Right cardiac atrium (tissue), 5 donors: ENCODE measurements at regions not wholly inside any gene's neighbourhood (a gene's known extent, or its start where the extent isn't known, plus 50 kb on each side); places are given as distances from the start of the nearest gene placed in this dataset.

Experiments used
- ATAC-seq, 2 donors: fragments of 200-7000 bp; cut with Tn5 transposase; one replicate each; pipeline versions ENCODE4 v1.8.0 to v1.9.1; 2020; ENCODE audit warnings: moderate library complexity in 2 of 2, mild to moderate bottlenecking in 1 of 2
- DNase-seq, 3 donors: peaks; one replicate each; pipeline ENCODE4 v3.0.0-alpha.2; 2020
- H3K27ac ChIP-seq: one replicate; pipeline ENCODE4 v1.5.1; 2013; ENCODE audit warnings: mild to moderate bottlenecking, low read length, control low read depth, moderate library complexity
- H3K27me3 ChIP-seq: one replicate; pipeline ENCODE4 v1.6.1; 2013; ENCODE audit not compliant: control insufficient read depth, insufficient read depth
- H3K4me1 ChIP-seq: one replicate; pipeline ENCODE4 v1.6.1; 2013; ENCODE audit warnings: low read length; ENCODE audit not compliant: control insufficient read depth, insufficient read depth
- H3K4me3 ChIP-seq: one replicate; pipeline ENCODE4 v1.5.1; 2013; ENCODE audit warnings: low read length, control low read depth
- H3K9me3 ChIP-seq: one replicate; pipeline ENCODE4 v1.6.1; 2013; ENCODE audit warnings: low read length; ENCODE audit not compliant: control insufficient read depth
- whole genome bisulfite sequencing: extraction: QIAGEN DNeasy Blood & Tissue Kit; methylation state at CpG from one replicate; pipeline ENCODE4 v1.1.7; 2013; 5-methylcytosine and 5-hydroxymethylcytosine counted together
- intact Hi-C, 4 donors: fragments of 100-400 bp; cut with DNase I; formaldehyde crosslinking; loops; one replicate each; pipeline versions ENCODE4 v1.11.0 to v1.14.0; 2022 to 2023
- donor health status: healthy with polysubstance abuse.
- donor health status: DM: no; HTN: yes; CAD: no.
- donor health status: DM: no; HTN: no; CAD: no.
- donor health status: DM: no; HTN: yes; CAD: no; lungs with severe emphysema.
- donor health status: DM: yes; HTN: yes; CAD: no.

GRCh38 chr14:42192738-42193653, 586.3 kb downstream of the LRFN5 start:
- intact Hi-C loops, result no loop called here
- ATAC-seq (no peak), DNase-seq (no peak)
- H3K9me3 ChIP-seq, result no peaks in the 10 kb centered on the region
- no peak overlapping the region for H3K27ac ChIP-seq
- WGBS, result 43% methylated on average over 4 of the region's 4 CpGs
- no peaks in the 10 kb centered on the region for H3K27me3 ChIP-seq
- H3K4me1 ChIP-seq, result no peaks in the 10 kb centered on the region
- no peak overlapping the region for H3K4me3 ChIP-seq

GRCh38 chr14:42190744-42191143, 584.1 kb downstream of the LRFN5 start:
- H3K27ac ChIP-seq, result no peak overlapping the region
- no peak for DNase-seq
- H3K9me3 ChIP-seq, result no peaks in the 10 kb centered on the region
- no peak for ATAC-seq
- no peak overlapping the region for H3K4me3 ChIP-seq
- no peaks in the 10 kb centered on the region for H3K4me1 ChIP-seq
- intact Hi-C loops, result no loop called here
- H3K27me3 ChIP-seq, result no peaks in the 10 kb centered on the region
- WGBS, result 95% methylated on average over 1 of the region's 1 CpG

DNA sequence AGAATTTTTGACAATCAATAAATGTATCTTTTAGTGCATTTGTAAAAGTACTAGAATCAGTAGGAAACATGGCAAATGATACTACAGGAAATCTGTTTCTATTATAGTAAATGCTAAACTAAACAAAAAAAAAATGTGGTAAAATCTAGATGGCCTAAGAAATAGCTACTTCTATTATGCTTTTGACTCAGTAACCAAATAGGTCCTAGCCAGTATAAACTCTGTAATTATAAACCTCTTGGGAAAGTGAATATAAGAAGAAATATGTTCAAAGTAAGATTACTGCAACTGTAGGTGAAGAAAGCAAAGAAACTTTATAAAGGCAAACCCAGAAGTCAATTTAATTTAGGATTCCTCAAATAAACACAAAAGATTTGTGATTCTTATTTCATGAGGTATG, 581.2 kb downstream of the LRFN5 start:
- ATAC-seq (no peak), DNase-seq (no peak)
- H3K27ac ChIP-seq, result no peak overlapping the region
- H3K9me3 ChIP-seq, result no peaks in the 10 kb centered on the region
- H3K27me3 ChIP-seq, result no peaks in the 10 kb centered on the region
- intact Hi-C loops, result no loop called here
- no peak overlapping the region for H3K4me3 ChIP-seq
- no peaks in the 10 kb centered on the region for H3K4me1 ChIP-seq

- intact Hi-C loops, result no loop called here
- 59% methylated on average over 2 of the region's 2 CpGs for WGBS
Observed at GRCh38 chr14:42185718-42186117, 579.0 kb downstream of the LRFN5 start.

GRCh38 chr14:42174357-42174756, 567.7 kb downstream of the LRFN5 start:
- no peaks in the 10 kb centered on the region for H3K9me3 ChIP-seq
- DNase-seq (no peak), ATAC-seq (no peak)
- H3K4me1 ChIP-seq, result no peaks in the 10 kb centered on the region
- intact Hi-C loops, result no loop called here
- H3K27me3 ChIP-seq, result no peaks in the 10 kb centered on the region
- WGBS, result 76% methylated on average over 3 of the region's 3 CpGs
- H3K4me3 ChIP-seq, result no peak overlapping the region
- H3K27ac ChIP-seq, result no peak overlapping the region

More at GRCh38 chr14:42185718-42186117, 579.0 kb downstream of the LRFN5 start:
- Histone ChIP-seq H3K9me3 (no peaks in the 10 kb centered on the region), H3K27ac (no peak overlapping the region), H3K4me3 (no peak overlapping the region), H3K27me3 (no peaks in the 10 kb centered on the region), H3K4me1 (no peaks in the 10 kb centered on the region)
- ATAC-seq (no peak), DNase-seq (no peak)

GRCh38 chr14:42173206-42173605, 566.5 kb downstream of the LRFN5 start:
- Histone ChIP-seq H3K27me3 (no peaks in the 10 kb centered on the region), H3K9me3 (no peaks in the 10 kb centered on the region), H3K4me3 (no peak overlapping the region), H3K27ac (no peak overlapping the region), H3K4me1 (no peaks in the 10 kb centered on the region)
- intact Hi-C loops, result no loop called here
- WGBS, result 74% methylated on average over 1 of the region's 1 CpG
- DNase-seq, result no peak
- no peak for ATAC-seq

DNA sequence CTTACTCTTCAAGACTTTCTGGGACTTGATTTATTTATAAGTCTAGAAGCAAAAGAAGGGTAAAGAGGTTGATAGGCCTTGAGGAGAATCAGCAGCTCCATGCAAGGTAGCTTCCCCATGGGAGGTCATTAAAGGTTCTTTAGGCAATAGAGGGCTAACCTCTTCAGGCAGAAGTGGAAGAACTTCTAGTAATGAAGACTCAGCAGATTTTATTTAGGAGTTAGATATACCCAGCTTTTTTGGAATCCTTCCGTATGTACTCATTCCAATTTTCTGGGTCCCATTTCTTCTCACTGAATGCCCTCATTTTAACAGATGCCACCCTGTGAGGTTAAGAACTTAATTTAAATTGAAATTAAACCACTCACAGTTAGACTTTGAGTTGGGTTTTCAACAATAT, 565.6 kb downstream of the LRFN5 start:
- intact Hi-C loops, result no loop called here
- Histone ChIP-seq H3K4me3 (no peak overlapping the region), H3K4me1 (no peaks in the 10 kb centered on the region), H3K27me3 (no peaks in the 10 kb centered on the region), H3K9me3 (no peaks in the 10 kb centered on the region), H3K27ac (no peak overlapping the region)
- DNase-seq (no peak), ATAC-seq (no peak)
- WGBS, result 89% methylated on average over 1 of the region's 1 CpG

- no peaks in the 10 kb centered on the region for H3K4me1 ChIP-seq
- H3K27ac ChIP-seq, result no peak overlapping the region
- intact Hi-C loops, result no loop called here
- WGBS, result 80% methylated on average over 2 of the region's 2 CpGs
- no peaks in the 10 kb centered on the region for H3K27me3 ChIP-seq
- ATAC-seq, result no peak
- no peaks in the 10 kb centered on the region for H3K9me3 ChIP-seq
- DNase-seq, result no peak
- no peak overlapping the region for H3K4me3 ChIP-seq
Observed at GRCh38 chr14:42163136-42163535, 556.5 kb downstream of the LRFN5 start.

DNA sequence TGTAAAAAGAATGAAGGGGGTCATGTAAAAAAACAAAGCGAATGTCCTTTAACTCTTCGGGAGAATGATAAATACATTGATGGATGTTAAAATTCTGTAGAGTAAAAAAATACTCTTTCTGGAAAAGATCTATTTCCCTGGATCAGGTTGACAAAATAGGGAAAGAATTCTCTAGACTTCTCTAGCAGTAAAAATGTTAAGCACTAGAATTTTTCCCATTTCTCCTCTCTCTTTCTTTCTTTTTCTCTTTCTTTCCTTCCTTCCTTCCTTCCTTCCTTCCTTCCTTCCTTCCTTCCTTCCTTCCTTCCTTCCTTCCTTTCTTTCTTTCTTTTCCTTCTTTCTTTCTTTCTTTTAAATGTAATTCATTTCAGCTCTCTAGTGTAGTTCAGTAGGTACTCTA, 552.5 kb downstream of the LRFN5 start:
- intact Hi-C loops, result no loop called here
- Histone ChIP-seq H3K27me3 (no peaks in the 10 kb centered on the region), H3K4me3 (no peak overlapping the region), H3K4me1 (no peaks in the 10 kb centered on the region), H3K9me3 (no peaks in the 10 kb centered on the region), H3K27ac (no peak overlapping the region)
- ATAC-seq, result no peak
- no peak for DNase-seq
- 94% methylated on average over 2 of the region's 2 CpGs for WGBS

DNA sequence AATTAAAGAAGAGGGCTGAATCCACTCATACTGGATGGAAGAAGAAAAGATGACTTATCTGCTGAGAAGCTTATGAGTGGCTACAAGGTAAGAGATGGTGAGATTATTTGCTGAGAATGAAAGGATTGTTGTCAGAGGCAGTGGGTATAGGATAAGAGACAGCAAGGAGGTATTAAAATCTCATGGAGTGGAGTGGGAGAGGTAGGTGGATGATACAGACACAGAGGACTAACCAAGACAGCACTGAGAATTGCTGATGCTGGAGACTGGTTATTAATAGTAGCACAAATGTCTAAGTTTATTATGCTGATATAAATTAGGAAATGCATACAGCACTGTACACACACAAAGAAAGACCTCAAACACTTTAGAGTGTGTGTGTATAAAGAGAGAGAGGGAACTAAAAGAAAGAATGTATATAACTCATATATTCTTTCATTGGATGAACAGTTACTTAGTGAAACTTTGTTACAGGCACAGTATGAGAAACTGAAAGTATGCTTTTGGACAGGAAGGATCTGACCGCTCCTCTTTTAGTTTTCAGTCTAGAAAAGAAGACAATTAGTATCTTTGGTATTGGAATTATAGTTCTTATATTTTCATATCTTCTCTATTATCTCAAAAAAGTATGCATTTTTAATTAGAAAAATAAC, 543.1 kb downstream of the LRFN5 start:
- intact Hi-C loops, result no loop called here
- DNase-seq (no peak), ATAC-seq (no peak)
- no peak overlapping the region for H3K4me3 ChIP-seq
- no peaks in the 10 kb centered on the region for H3K9me3 ChIP-seq
- 75% methylated on average over 1 of the region's 1 CpG for WGBS
- no peaks in the 10 kb centered on the region for H3K27me3 ChIP-seq
- no peaks in the 10 kb centered on the region for H3K4me1 ChIP-seq
- no peak overlapping the region for H3K27ac ChIP-seq

GRCh38 chr14:42145766-42146165, 539.1 kb downstream of the LRFN5 start:
- no peak overlapping the region for H3K27ac ChIP-seq

More at GRCh38 chr14:42145766-42146165, 539.1 kb downstream of the LRFN5 start:
- ATAC-seq, result no peak
- 48% methylated on average over 4 of the region's 4 CpGs for WGBS
- no peaks in the 10 kb centered on the region for H3K27me3 ChIP-seq
- H3K4me3 ChIP-seq, result no peak overlapping the region
- intact Hi-C loops, result no loop called here
- no peaks in the 10 kb centered on the region for H3K9me3 ChIP-seq
- DNase-seq, result no peak
- H3K4me1 ChIP-seq, result no peaks in the 10 kb centered on the region
